Cerebellar cortex (tissue), 1 donor: ENCODE measurements at regions not wholly inside any gene's neighbourhood (a gene's known extent, or its start where the extent isn't known, plus 50 kb on each side); places are given as distances from the start of the nearest gene placed in this dataset.

Experiments used
- DNase-seq: peaks from one replicate; pipeline ENCODE4 v3.0.0-alpha.2; 2015; ENCODE audit warnings: low spot score

DNA sequence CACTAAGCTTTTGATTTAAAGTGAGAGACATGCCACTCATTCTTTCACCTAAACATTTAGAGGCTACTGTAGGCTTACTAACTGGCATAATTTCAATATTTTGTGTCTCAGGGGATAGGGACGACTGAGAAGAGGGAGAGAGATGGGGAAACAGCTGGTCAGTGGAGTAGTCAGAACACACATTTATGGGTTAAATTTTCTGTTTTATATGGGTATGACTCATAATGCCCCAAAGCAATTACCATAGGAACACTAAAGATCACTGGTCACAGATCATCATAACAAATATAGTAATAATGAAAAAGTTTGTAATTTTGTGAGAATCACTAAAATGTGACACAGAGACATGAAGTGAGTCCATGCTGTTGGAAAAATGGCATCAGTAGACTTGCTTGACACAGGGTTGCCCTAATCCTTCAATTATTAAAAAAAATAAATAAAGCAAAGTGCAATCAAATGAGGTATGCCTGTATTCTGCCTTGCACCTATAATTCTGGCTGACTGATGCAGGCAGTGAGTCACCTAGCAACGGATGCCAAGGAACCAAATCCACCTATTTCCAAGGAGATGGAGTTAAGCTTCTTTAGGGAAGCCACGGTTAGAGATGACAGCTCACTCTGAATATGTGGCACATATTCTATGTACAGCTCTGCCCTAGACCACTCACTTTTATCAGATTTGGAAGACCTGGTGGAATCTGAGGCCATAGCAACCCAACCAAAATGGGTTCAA is 166.1 kb downstream of the MARCHF11 start:
- no peak for DNase-seq

DNA sequence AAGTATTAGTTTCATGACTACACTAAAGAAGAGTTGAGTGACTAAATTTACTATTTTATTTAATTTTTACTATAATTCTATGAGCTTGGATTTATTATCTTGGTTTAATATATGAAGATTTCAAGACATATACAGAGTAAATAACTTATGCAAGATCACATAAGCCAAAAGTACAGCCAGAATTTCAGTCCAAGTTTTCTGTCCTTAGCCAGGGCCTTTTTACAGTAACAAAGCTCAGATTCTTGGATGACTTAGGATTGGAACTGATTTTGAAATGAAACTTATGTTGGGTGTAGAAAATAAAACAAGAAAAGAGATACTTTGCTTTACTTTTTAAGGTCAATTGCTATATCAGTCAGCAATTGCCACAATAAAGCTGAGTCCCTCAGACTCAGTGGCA is 170.3 kb downstream of the MARCHF11 start:
- DNase-seq: no peak

DNA sequence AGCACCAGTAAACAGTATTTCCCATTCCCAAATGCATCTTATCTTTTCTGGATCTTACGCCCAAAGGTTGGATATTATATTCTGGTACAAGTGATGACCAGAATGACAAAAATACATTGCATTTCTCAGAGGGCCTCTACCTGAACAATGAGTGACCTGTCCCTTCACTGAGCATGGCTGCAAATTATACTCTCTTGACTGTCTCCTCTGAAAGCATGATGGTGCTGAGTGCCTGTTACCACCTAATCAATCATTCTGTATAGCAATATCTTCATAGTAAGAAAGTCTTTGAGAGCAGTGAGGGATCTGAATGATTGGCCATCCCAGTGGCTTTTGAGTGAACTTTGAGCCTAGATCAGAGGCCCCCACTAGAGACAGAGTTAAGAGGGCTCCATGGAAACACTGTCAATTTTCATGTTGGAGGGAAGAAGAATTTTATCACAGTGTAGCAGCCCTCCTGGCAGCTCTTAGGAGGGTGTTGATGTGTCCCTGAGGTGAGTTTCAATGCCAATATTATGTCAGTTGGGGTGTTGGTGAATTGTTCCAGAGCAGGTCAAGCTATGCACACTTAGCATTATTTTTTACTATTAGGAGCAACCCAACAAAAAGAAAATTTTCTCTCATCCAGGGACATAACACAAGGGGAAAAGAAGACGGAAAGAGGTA is 171.7 kb downstream of the MARCHF11 start:
- DNase-seq: no peak

GRCh38 chr5:16005225-16005624 is 174.4 kb downstream of the MARCHF11 start:
- DNase-seq: no peak

DNA sequence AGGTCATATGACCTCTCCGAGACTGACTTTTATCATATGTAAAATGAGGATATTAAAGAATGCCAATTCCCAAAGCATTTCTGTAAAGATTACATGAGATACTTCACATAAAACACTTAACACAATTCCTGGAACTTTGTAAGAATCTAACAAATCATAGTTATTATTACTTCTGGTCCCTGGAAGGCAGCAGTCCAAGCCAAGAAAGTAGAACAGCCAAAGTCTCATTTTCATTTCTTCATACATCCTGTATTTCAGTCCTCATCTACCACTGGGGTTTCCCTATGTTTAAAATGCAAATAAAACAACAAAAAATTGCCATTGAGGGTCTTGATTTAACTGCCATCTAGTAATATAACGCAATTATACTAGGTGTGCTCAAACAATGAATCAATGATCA is 179.5 kb downstream of the MARCHF11 start:
- DNase-seq: no peak

DNA sequence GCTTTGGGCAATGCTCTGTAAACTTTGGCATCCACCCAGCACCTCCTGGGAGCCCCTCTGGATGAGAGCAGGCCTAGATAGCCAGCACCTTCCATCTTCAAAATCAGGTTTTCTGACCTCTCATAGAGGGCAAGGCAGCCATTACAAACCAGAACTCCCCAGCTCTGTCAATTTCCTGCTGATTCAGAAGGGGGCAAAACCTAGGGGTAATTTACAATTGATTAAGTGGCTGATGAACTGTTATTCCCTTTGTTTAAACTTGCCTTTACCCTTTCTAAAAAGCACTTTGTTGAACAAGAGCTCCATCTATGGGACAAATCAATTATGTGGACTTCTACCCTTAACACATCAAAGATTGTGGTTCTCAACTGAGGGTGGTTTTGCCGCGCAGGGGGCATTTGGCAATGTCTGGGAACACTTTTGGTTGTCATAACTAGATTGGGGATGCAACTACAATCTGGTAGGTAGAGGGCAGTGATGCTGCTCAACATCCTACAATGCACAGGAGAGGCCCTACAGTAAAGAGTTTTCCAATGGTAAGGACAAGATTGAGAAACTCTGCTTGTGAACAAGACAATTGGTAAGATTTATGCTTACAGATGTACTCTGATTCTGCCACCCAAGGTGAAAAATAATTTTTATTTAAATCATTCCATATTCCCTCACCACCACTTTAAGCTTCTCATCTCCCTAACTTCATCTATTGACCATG is 184.1 kb downstream of the MARCHF11 start:
- DNase-seq: peak; percentile 30

GRCh38 chr5:15993919-15994318 is 185.7 kb downstream of the MARCHF11 start:
- no peak for DNase-seq

DNA sequence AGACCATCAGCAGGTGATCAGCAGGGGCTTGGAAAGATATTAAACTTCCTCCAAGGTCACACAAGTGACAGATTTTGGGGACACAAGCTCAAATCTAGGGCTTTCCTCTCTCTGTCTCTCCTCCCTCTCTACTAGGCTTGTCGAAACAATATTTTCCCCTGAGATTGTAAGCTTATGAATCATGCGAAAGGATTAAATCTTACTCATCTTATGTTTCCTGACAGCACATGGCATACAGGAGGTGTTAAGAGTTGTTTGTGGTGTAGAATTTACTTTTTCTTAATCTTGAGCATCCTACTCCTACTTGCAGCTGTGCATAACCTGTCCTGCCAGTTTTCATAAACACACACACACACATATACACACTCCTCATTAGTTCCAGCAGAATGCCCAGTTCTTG is 186.3 kb downstream of the MARCHF11 start:
- no peak for DNase-seq

GRCh38 chr5:15992918-15993317 is 186.7 kb downstream of the MARCHF11 start:
- DNase-seq: no peak

GRCh38 chr5:15991586-15991985 is 188.0 kb downstream of the MARCHF11 start:
- DNase-seq: no peak
